GM12892 (cell line): ENCODE measurements at regions not wholly inside any gene's neighbourhood (a gene's known extent, or its start where the extent isn't known, plus 50 kb on each side); places are given as distances from the start of the nearest gene placed in this dataset.
"Not testable (repeated sequence)": the region's sequence is repeated elsewhere in the genome, so short reads cannot be mapped to it uniquely, and the experiment has no call there.

Source experiments
- POLR2A ChIP-seq: IDR thresholded peaks from 2 replicates; pipeline ENCODE4 v1.6.1; 2011; ENCODE audit warnings: low read depth, low read length, control low read depth
- POLR2AphosphoS5 ChIP-seq: IDR thresholded peaks from 2 replicates; pipeline ENCODE4 v1.6.1; 2011; ENCODE audit warnings: low read depth, low read length, control low read depth
- TAF1 ChIP-seq: IDR thresholded peaks from 2 replicates; pipeline ENCODE4 v1.6.1; 2011; ENCODE audit warnings: low read depth, mild to moderate bottlenecking, control low read depth, low read length, borderline replicate concordance

- TF ChIP-seq POLR2AphosphoS5, POLR2A, TAF1: not testable (repeated sequence)
These were observed 123.8 kb upstream of the ZNF469 start for GRCh38 chr16:88258764-88259525.
